DMS53 treated with DMSO at 0.1 percent for 48 hours (cell line): ENCODE measurements at regions not wholly inside any gene's neighbourhood (a gene's known extent, or its start where the extent isn't known, plus 50 kb on each side); places are given as distances from the start of the nearest gene placed in this dataset.
"Not testable (repeated sequence)": the region's sequence is repeated elsewhere in the genome, so short reads cannot be mapped to it uniquely, and the experiment has no call there.

ENCODE experiments used
- DNase-seq: peaks from one replicate; lab custom pipeline; 2025; ENCODE audit not compliant: unreplicated experiment; lab: John Stamatoyannopoulos, UW

DNA sequence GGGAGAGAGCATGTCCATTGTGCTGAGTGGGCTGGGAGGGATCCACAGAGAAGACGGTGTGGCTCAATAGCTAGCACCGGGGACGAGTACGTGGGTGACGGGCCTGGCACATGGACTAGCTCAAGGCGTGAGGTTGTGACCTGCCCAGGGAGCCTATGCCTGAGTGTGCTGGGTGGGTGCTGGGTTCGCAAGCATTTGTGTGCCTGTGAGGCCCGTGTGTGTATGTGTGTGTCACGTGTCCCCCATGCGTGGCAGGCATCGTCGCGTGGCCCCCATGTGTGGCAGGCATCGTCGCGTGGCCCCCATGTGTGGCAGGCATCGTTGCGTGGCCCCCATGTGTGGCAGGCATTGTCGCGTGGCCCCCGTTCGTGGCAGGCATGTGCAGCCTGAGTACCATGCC, 109.2 kb downstream of the TMEM121 start:
- DNase-seq, result no peak

GRCh38 chr14:105636021-105636420, 109.6 kb downstream of the TMEM121 start:
- DNase-seq, result not testable (repeated sequence)

- DNase-seq, result no peak
Measured at GRCh38 chr14:105636935-105637334, 110.6 kb downstream of the TMEM121 start.

- not testable (repeated sequence) for DNase-seq
Measured at GRCh38 chr14:105637345-105637744, 111.0 kb downstream of the TMEM121 start.

DNA sequence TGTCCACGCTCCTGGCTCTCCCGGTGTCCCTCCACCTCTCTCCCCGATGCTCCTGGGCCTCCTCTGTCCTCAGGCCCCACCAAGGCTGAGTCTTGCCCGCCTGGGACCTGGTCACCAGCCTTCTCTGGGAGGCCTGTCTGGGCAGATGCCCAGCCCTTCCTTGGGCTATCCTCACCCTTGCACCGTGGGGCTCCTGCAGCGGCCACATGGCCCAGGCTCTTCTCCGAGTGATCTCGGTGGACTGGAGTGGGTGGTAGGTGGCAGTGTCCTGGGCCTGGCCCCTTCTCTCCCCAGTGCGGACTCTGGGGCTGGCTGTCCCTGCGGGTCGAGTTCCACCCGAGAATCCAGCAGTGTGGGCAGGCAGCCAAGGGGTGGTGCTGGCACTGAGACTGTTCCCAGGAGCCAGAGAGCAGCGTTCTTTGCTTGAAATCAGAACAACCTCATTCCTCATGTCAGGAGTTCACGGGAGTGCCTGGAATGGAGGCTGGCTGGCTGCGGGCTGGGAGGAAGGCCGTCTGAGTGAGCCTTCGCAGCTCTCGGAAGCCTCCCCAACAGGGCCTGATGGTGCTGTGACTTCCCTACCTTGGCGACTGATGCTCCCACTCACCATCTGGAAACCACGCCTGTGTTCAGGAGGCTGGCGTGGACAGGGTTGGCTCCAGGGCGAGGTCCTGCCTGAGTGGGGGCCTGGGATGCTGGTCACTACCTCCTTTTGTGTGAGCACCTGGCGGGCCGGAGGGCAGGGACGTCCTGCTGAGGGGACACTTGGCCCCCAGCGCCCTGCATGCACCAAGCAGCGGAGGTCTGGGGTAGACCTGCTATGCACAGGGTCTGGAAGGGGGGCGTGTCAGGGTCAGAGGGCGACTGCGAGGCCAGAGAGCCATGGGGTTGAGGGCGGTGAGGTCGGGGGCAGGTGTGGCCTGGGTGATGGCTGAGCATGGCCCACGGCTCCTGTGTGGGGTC, 113.9 kb downstream of the TMEM121 start:
- not testable (repeated sequence) for DNase-seq

- no peak for DNase-seq
Measured at GRCh38 chr14:105641075-105641937, 114.9 kb downstream of the TMEM121 start.

DNA sequence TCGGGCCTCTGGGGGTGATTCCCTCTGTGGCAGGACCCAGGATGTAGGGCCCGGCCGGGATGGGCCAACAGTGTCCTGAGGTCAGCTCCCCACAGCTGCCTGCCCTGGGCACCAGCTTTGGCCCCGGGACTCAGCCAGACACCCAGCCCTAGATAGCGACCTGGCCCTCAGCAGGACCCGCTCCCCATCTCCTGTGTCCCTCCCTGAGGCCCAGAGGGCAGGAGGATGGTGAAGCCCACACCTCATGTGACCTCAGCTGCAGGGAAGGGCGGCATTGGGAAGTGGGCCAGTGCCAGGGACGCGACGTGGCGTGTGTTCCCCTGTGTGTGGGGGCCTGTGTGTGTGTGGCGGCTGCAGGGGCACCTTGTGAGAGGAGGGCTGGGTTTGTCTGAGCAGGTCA, 115.6 kb downstream of the TMEM121 start:
- DNase-seq, result not testable (repeated sequence)

DNA sequence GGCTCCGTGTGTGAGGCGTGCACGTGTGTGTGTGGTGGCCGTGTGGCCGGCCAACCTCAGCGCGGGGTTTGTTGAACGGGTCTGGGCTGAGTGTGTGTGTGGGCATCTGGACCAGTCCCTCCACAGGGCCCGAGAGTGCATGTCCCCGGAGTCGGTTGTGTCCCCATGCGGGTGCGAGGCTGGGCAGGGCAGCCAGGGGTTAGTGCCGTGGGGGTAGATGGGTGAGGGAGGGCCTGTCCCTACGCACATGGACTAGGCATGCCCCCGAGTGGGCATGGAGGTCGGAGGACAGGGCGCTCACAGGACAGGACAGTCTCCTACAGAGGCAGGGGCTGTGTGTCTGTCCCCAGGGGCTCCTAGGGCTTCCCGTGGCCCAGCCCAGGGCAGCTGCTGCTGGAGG, 116.1 kb downstream of the TMEM121 start:
- DNase-seq, result not testable (repeated sequence)

DNA sequence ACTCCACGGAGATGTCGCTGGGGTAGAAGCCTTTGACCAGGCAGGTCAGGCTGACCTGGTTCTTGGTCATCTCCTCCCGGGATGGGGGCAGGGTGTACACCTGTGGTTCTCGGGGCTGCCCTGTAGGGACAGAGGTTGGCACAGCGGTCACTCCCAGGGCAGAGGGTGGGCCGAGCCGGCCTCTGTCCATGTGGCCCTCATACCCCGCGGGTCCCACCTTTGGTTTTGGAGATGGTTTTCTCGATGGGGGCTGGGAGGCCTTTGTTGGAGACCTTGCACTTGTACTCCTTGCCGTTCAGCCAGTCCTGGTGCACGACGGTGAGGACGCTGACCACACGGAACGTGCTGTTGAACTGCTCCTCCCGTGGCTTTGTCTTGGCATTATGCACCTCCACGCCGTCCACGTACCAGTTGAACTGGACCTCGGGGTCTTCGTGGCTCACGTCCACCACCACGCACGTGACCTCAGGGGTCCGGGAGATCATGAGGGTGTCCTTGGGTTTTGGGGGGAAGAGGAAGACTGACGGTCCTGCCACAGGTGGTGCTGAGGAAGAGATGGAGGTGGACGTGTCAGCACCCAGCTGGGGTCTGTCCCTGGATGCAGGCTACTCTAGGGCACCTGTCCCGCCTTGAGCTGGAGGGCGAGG, 117.1 kb downstream of the TMEM121 start:
- not testable (repeated sequence) for DNase-seq

DNA sequence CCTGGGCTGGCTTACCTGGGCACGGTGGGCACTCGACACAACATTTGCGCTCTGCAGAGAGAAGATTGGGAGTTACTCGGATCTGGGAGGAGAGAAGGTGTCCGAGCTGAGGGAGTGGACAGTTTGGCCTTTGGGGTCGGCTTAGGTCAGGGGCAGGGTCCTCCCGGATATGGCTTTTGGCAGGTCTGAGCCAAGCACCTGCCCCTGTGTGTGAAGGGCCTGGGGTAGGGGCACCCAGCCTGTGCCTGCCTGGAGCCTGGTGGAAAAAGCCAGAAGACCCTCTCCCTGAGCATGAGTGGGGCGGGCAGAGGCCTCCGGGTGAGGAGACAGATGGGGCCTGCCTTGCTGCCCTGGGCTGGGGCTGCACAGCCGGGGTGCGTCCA, 117.7 kb downstream of the TMEM121 start:
- not testable (repeated sequence) for DNase-seq

- not testable (repeated sequence) for DNase-seq
Measured at GRCh38 chr14:105644457-105644856, 118.1 kb downstream of the TMEM121 start.

- not testable (repeated sequence) for DNase-seq
Measured at GRCh38 chr14:105644891-105645290, 118.5 kb downstream of the TMEM121 start.

DNA sequence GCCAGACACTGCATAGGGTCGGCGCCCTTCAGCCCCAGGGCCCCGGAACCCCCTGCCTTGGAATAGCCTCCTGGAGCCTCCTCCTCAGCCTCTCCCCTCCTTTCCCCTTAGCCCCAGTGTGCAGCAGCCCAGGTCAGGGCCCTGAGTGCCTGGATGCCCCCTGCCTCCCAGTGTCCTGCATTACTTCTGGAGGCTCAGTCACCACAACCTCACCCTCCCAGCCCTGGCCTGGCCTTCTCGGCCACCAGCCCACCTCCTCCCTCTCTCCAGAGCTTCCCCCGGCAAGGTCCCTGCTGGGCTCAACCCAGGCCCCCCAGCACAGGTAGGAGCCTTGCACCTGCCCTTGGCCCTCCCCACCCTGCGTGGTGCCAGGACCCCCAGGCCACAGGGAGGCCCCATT, 119.0 kb downstream of the TMEM121 start:
- DNase-seq, result not testable (repeated sequence)

GRCh38 chr14:105646175-105646574, 119.8 kb downstream of the TMEM121 start:
- no peak for DNase-seq

DNA sequence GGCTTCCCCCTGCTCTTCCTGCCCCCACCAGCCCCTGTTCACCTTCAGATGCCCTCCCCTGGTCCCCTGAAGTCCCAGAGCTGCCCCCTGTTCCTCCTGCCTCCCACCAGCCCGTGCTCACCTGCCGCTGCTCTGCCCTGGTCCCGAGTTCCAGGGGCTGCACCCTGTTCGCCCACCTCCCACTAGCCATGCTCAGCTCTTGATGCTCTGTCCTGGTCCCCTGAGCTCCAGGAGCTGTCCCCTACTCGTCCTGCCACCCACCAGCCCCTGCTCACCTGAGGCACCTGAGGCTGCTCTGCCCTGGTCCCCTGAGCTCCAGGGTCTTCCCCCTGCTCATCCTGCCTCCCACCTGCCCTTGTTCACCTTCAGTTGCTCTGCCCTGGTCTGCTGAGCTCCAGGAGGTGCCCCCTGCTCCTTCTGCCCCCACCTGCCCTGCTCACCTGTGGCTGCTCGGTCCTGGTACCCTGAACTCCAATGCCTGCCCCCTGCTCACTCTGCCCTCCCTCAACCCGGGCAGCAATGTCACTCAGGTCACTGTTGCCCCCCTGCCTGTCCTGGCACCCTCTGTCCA, 120.4 kb downstream of the TMEM121 start:
- not testable (repeated sequence) for DNase-seq

GRCh38 chr14:105647426-105647783, 121.0 kb downstream of the TMEM121 start:
- DNase-seq, result not testable (repeated sequence)

DNA sequence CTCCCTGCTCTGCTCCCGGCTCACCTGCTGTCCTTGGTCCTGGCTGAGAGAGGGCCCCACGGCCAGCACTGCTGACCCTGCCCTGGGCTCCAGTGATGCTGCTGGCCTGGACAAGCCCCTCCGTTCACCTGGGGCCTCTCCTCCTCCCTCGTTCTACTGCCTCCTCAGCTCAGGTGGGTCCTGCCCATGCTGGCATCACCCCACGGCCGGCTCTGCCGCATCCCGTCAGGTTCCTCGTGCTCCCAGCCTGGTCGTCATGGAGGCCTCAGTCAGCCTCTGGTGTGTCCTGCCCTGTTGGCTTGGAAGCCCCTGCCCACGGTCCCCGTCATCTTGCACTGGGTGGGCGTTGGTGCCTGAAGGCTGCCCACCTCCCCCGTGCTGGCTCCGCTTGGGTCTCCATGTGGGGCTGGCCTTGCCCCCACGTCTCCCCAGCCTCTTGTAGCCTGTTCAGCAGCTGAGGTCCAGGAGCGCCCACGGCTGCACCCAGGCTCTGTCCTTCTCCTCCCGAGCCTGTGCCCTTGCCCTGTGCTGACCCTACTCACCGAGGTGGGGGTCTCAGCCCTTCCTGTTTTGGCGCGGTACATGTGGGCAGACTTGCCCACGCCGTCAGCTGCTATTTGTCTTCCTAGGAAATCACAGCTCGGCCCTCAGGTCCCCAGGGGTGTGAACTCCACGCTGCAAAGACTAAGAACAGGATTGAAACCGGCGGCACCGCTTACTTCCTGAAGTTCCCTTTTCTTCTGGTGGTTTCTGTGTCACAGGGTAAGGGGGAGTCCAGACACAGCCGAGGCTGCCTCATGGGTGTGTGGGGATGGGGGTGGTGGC, 121.6 kb downstream of the TMEM121 start:
- DNase-seq, result no peak

DNA sequence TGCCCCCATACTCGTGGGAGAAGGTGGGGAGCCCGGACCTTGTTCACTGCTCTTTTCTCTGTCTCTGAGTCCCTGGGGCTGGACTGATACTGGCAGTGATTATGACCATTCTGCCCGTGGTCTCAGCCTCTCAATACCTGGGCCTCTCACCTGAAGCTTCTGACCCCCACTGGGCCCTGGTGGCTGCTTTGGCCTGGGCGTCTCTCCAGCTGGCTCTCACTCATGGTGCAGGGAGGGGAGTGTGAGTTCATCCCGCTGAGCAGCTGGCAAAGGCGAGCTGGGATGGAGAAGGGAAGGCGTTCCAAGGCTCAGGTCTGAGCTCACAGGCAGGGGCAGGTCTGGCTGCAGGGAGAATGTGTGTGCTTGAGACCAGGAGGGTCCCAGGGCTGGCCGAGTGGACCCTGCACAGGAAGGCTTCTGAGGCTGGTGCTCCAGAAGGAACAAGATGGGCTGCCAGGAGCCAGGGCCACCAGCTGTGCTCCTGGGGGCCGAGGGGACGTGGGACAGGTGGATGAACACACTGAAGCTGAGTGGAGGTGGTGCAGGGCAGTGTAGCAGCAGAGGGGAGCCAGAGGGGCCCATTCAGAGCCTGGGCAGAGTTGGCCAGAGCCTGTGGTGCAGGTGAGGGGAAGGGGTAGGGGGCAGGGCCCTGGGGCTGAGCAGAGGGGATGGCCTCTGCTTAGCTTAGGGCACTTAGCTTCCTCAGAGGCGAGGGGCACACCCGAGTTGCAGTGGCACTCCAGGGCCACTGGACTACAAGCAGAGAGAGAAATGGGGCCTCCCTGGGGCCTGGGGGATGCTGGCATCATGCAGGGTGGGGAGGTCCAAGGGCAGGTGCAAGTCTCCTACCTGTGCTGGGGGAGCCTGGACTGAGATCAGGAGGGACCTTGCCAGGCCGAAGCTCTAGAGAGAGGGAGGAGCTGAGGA, 122.5 kb downstream of the TMEM121 start:
- DNase-seq, result not testable (repeated sequence)

DNA sequence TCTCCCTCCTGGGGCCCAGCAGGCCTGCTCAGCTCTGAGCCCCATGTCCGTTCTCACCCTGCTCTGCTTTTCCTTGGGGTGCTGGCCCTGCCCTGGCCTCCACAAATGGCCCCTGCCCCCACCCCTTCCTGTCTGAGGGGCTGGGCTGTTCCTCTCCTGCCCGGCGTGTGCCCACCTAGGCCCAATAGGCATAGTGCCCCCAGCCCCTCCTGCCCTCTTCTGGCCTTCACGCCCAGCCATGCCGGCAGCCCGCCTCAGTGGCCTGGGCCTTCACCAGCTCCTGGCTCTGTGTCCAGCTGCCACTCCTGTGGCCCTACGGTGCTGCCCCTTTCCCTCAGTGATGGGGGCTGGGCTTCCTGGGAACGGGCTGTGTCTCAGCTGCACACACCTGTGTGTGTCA, 125.9 kb downstream of the TMEM121 start:
- DNase-seq, result not testable (repeated sequence)
